Gastroesophageal sphincter (tissue), 4 donors: ENCODE measurements at regions not wholly inside any gene's neighbourhood (a gene's known extent, or its start where the extent isn't known, plus 50 kb on each side); places are given as distances from the start of the nearest gene placed in this dataset.
"Not testable (repeated sequence)": the region's sequence is repeated elsewhere in the genome, so short reads cannot be mapped to it uniquely, and the experiment has no call there.

Source experiments
- ATAC-seq: fragments of 150-250 bp; one replicate; pipeline ENCODE4 v1.9.1; 2016; ENCODE audit warnings: mild to moderate bottlenecking, moderate library complexity
- H3K27ac ChIP-seq, 4 donors: fragments of 200-600 bp; sonication (generic) in 3 of 4; 1 replicate in 3 of 4; 2 replicates in 1 of 4; pipeline ENCODE4 v1.5.1; 2016 to 2019
- H3K27me3 ChIP-seq: fragments of 200-600 bp; sonication (generic); one replicate; pipeline ENCODE4 v1.5.1; 2019
- H3K36me3 ChIP-seq, 2 donors: fragments of 200-600 bp; sonication (generic); one replicate each; pipeline ENCODE4 v1.5.1; 2019; ENCODE audit warnings: control low read depth in 1 of 2
- H3K4me1 ChIP-seq, 3 donors: fragments of 200-600 bp; sonication (generic); 1 replicate in 2 of 3; 2 replicates in 1 of 3; pipeline ENCODE4 v1.5.1; 2016 to 2019; ENCODE audit warnings: control low read depth in 2 of 3
- H3K4me3 ChIP-seq, 2 donors: fragments of 200-600 bp; sonication (generic); one replicate each; pipeline ENCODE4 v1.5.1; 2019; ENCODE audit warnings: mild to moderate bottlenecking in 1 of 2, moderate library complexity in 1 of 2
- H3K9me3 ChIP-seq, 3 donors: fragments of 200-600 bp; sonication (generic); one replicate each; pipeline ENCODE4 v1.5.1; 2017 to 2019; ENCODE audit warnings: control low read depth in 2 of 3
- CTCF ChIP-seq, 4 experiments: fragments of 200-600 bp in 2 of 4; fragments of 450-650 bp in 2 of 4; sonication (generic) in 1 of 4; IDR thresholded peaks; one replicate each; pipeline ENCODE4 v1.5.1; 2017 to 2019; ENCODE audit warnings: antibody characterized with exemption in 4 of 4, mild to moderate bottlenecking in 2 of 4, moderate library complexity in 2 of 4
- EP300 ChIP-seq: sonication (generic); formaldehyde crosslinking; IDR thresholded peaks from one replicate; pipeline ENCODE4 v1.6.1; 2017; ENCODE audit warnings: antibody characterized with exemption, mild to moderate bottlenecking
- POLR2A ChIP-seq, 2 donors: fragments of 450-650 bp; IDR thresholded peaks; one replicate each; pipeline ENCODE4 v1.6.1; 2017; ENCODE audit warnings: antibody characterized with exemption in 2 of 2, mild to moderate bottlenecking in 2 of 2, moderate library complexity in 1 of 2
- POLR2AphosphoS5 ChIP-seq: sonication (generic); formaldehyde crosslinking; IDR thresholded peaks from one replicate; pipeline ENCODE4 v1.6.1; 2017; ENCODE audit warnings: antibody characterized with exemption
- WGBS, 2 donors: methylation state at CpG; one replicate each; pipeline ENCODE4 v1.1.5; 2018; ENCODE audit warnings: low coverage in 1 of 2; 5-methylcytosine and 5-hydroxymethylcytosine counted together

DNA sequence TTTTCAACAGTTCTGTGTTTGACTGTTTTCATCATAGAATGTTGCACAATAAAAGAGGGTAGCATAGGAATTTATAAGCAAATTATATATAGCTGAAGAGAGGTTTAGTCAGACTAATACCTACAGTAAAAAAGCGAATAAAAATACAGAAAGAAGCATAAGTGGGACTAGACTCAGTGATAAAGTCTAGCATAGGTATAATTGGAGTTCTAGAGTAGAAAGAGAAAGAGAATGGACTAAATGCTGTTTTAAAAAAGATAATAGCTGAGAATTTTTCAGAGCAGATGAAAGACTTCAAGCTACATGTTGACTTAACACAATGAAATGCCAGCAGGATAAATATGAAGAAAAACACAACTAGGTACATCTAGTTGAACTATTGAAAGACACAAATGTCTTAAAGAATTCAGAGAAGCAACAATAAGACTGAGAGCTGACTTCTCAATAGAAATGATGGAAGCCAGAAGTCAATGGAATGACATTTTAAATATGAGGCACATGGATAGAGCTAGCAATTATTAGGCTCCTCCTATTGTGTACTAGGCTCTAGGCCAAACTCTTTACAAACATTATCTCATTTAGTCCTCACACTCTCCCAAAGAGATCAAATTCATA, 573.9 kb downstream of the ZNF608 start:
- WGBS, 2 donors: 88 to 100% methylated on average over 1 of the region's 1 CpG
- H3K27ac ChIP-seq: no peak overlapping the region
- no peaks in the 10 kb centered on the region for H3K4me1 ChIP-seq
- no peaks in the 10 kb centered on the region for H3K36me3 ChIP-seq
- ATAC-seq: no peak
- H3K9me3 ChIP-seq: peaks cover 0 to 37% (median 0%) of the 10 kb centered on the region in 3 donors
- no peak overlapping the region for H3K4me3 ChIP-seq
- H3K27me3 ChIP-seq: no peaks in the 10 kb centered on the region
- TF ChIP-seq POLR2A (IDR thresholded peaks at IDR 0.05): no peak
- TF ChIP-seq CTCF (IDR thresholded peaks at IDR 0.05): no peak
- TF ChIP-seq EP300: no peak
- no peak for TF ChIP-seq POLR2AphosphoS5

DNA sequence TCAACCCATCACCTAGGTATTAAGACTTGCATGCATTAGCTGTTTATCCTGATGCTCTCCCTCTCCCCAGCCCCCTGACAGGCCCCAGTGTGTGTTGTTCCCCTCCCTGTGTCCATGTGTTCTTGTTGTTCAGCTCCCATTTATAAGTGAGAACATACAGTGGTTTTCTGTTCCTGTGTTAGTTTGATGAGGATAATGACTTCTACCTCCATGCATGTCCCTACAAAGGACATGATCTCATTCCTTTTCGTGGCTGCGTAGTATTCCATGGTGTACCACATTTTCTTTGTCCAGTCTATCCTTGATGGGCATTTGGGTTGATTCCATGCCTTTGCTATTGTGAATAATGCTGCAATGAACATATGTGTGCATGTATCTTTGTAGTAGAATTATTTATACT, 578.3 kb downstream of the ZNF608 start:
- H3K27me3 ChIP-seq, H3K27ac ChIP-seq, ATAC-seq, H3K4me3 ChIP-seq, H3K36me3 ChIP-seq, H3K4me1 ChIP-seq: not testable (repeated sequence)
- 92 to 100% methylated on average over 2 of the region's 2 CpGs for WGBS, 2 donors
- H3K9me3 ChIP-seq: peaks cover 0 to 34% (median 0%) of the 10 kb centered on the region in 3 donors

DNA sequence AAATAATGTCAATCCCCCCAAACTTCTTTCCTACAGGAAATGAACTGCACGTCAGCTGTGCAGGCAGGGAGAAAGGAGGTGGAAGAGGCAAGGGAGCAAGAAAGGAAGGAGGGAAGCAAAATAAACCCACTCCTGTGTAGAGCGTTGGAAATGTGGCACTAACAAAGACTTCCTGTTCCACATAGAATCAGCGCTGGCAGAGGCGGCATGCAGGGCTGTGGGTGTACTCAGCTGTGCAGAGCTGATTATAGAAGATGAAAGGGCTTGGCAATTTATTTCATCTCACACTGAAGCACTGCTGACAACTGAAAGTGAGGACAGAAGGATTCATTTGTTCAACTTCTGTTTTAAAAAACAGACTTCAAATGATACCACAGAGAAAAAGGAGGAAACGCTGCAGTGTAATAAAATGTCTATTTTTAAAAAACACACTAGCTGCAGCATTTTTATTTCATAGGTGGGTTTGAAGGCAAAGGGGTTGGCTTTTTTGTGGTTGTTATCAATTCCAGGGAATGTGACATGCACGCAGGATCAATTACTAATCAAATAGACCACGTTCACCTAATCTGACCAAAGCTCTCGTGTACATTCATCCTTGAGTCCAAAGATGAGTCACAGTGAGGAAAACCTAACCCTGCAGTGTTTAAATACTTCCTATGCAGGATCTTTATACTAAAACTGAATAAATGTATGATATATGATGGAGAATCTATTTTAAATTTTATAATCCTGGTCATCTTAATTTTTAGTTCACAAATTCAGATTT, 583.5 kb downstream of the ZNF608 start:
- H3K4me1 ChIP-seq: peaks cover 0 to 18% (median 0%) of the 10 kb centered on the region in 3 donors
- no peak for ATAC-seq
- no peak overlapping the region for H3K27ac ChIP-seq
- H3K27me3 ChIP-seq: no peaks in the 10 kb centered on the region
- H3K9me3 ChIP-seq: no peaks in the 10 kb centered on the region
- WGBS, 2 donors: 19 to 31% methylated on average over 8 of the region's 8 CpGs
- TF ChIP-seq POLR2AphosphoS5: no peak
- no peak for TF ChIP-seq POLR2A (IDR thresholded peaks at IDR 0.05)
- no peak for TF ChIP-seq EP300
- no peak for TF ChIP-seq CTCF (IDR thresholded peaks at IDR 0.05)
- H3K4me3 ChIP-seq: no peak overlapping the region
- no peaks in the 10 kb centered on the region for H3K36me3 ChIP-seq

GRCh38 chr5:124161266-124161665, 585.2 kb downstream of the ZNF608 start:
- no peak overlapping the region for H3K4me3 ChIP-seq
- 37 to 64% methylated on average over 3 to 4 of the region's 5 CpGs for WGBS, 2 donors
- H3K27me3 ChIP-seq: no peaks in the 10 kb centered on the region
- no peaks in the 10 kb centered on the region for H3K36me3 ChIP-seq
- no peak for TF ChIP-seq CTCF (IDR thresholded peaks at IDR 0.05)
- H3K9me3 ChIP-seq: no peaks in the 10 kb centered on the region
- H3K4me1 ChIP-seq: peaks cover 0 to 28% (median 0%) of the 10 kb centered on the region in 3 donors
- no peak overlapping the region for H3K27ac ChIP-seq
- ATAC-seq: no peak

- Histone ChIP-seq H3K36me3 (no peaks in the 10 kb centered on the region), H3K27ac (no peak overlapping the region), H3K4me3 (no peak overlapping the region), H3K27me3 (no peaks in the 10 kb centered on the region), H3K9me3 (peaks cover 0 to 9% (median 0%) of the 10 kb centered on the region in 3 donors), H3K4me1 (peaks cover 0 to 28% (median 0%) of the 10 kb centered on the region in 3 donors)
- 73 to 78% methylated on average over 2 of the region's 2 CpGs for WGBS, 2 donors
- no peak for TF ChIP-seq EP300
- no peak for TF ChIP-seq POLR2A (IDR thresholded peaks at IDR 0.05)
- no peak for TF ChIP-seq CTCF (IDR thresholded peaks at IDR 0.05)
- ATAC-seq: no peak
These were observed 586.2 kb downstream of the ZNF608 start for GRCh38 chr5:124160265-124160664.
